22Rv1 (cell line): ENCODE measurements at regions not wholly inside any gene's neighbourhood (a gene's known extent, or its start where the extent isn't known, plus 50 kb on each side); places are given as distances from the start of the nearest gene placed in this dataset.
"Not testable (repeated sequence)": the region's sequence is repeated elsewhere in the genome, so short reads cannot be mapped to it uniquely, and the experiment has no call there.

Experiments used
- H3K27ac ChIP-seq: fragments of 450-650 bp; 2 replicates; pipeline ENCODE4 v1.5.1; 2017
- ZFX ChIP-seq: fragments of 450-650 bp; IDR thresholded peaks from 2 replicates; pipeline ENCODE4 v1.6.1; 2017; ENCODE audit warnings: antibody characterized with exemption, borderline replicate concordance
- TF ChIP-seq, protein P1 (sequence below): fragments of 450-650 bp; IDR thresholded peaks from 2 replicates; pipeline ENCODE4 v1.5.1; 2017; ENCODE audit warnings: mild to moderate bottlenecking

DNA sequence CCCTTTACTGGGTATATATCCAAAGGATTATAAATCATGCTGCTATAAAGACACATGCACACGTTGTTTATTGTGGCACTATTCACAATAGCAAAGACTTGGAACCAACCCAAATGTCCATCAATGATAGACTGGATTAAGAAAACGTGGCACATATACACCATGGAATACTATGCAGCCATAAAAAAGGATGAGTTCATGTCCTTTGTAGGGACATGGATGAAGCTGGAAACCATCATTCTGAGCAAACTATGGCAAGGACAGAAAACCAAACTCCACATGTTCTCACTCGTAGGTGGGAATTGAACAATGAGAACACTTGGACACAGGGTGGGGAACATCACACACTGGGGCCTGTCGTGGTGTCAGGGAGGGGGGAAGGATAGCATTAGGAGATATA is 59.2 kb downstream of the CXorf49B start:
- not testable (repeated sequence) for H3K27ac ChIP-seq

DNA sequence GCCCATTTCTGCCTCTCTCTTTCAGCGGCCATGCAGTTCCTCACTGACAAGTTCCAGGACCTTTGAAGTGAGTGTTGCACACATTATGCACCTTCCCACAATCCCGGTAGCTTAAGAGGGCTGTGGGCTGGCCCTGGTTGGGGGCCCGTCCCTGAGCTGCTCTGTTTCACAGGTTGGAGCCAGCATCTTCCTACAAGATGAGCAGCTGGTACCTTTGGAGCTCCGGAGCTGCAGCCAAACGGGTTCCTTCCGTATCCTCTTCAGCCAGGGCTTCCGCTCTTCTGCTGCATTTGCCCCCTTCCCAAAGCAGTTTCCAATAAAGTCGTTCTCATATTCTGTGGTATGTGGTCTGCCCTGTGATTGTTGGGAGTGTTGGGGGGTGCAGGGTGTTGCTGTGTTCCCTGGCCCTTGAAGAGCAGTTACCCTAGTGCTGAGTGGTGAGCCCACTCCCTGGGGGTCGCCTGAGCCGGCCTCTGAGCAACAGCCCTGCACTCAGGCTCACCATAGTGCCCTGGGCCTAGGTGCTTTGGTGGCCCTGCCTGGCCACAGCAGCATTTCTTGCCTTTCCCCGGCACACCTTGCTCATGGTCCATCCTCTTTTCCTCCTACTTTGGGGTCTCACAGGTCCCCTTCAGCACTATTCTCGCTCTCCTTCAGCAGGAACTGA is 60.4 kb downstream of the CXorf49B start:
- no peak overlapping the region for H3K27ac ChIP-seq
- TF ChIP-seq, protein P1, sequence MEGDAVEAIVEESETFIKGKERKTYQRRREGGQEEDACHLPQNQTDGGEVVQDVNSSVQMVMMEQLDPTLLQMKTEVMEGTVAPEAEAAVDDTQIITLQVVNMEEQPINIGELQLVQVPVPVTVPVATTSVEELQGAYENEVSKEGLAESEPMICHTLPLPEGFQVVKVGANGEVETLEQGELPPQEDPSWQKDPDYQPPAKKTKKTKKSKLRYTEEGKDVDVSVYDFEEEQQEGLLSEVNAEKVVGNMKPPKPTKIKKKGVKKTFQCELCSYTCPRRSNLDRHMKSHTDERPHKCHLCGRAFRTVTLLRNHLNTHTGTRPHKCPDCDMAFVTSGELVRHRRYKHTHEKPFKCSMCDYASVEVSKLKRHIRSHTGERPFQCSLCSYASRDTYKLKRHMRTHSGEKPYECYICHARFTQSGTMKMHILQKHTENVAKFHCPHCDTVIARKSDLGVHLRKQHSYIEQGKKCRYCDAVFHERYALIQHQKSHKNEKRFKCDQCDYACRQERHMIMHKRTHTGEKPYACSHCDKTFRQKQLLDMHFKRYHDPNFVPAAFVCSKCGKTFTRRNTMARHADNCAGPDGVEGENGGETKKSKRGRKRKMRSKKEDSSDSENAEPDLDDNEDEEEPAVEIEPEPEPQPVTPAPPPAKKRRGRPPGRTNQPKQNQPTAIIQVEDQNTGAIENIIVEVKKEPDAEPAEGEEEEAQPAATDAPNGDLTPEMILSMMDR: no peak
- TF ChIP-seq ZFX: no peak

DNA sequence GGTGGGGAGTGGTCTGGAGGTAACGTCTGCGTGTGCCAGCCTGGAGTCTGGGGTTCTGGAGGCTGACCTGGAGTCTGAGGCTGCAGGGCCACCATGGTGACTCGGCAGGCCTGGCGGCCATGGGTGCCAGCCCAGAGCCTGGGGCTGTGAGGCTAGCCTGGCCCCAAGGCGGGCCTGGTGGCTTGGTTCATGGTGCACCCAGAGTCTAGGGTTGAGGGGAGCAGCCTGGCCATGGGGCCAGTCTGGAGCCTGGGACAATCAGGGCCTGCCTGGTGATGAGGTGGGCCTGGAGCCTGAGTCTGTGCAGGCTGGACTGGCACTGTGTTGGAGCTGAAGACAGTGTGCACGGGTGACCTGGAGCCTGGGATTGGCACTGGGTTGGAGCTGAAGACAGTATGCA is 64.9 kb downstream of the CXorf49B start:
- TF ChIP-seq ZFX: no peak
- TF ChIP-seq, protein P1: no peak
- no peak overlapping the region for H3K27ac ChIP-seq

DNA sequence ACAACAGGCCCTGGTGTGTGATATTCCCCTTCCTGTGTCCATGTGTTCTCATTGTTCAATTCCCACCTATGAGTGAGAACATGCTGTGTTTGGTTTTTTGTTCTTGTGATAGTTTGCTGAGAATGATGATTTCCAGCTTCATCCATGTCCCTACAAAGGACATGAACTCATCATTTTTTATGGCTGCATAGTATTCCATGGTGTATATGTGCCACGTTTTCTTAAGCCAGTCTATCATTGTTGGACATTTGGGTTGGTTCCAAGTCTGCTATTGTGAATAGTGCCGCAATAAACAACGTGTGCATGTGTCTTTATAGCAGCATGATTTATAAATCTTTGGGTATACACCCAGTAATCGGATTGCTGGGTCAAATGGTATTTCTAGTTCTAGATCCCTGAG is 72.6 kb upstream of the NHSL2 start:
- not testable (repeated sequence) for H3K27ac ChIP-seq

- no peak overlapping the region for H3K27ac ChIP-seq
- TF ChIP-seq, protein P1: no peak
- no peak for TF ChIP-seq ZFX
These were observed 64.2 kb upstream of the NHSL2 start for GRCh38 chrX:71846429-71846828.

DNA sequence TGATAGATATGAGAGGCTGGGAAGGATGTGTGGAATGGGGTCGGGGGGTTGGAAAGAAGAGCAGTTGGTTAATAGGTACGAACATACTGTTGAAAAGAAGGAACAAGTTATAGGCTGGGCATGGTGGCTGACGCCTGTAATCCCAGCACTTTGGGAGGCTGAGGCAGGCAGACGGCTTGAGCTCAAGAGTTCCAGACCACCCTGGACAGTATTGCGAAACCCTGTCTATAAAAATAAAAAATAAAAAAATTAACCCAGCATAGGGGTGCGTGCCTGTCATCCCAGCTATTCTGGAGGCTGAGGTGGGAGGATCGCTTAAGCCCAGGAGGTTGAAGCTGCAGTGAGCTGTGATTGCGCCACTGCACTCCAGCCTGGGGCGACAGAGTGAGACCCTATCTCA is 58.5 kb upstream of the NHSL2 start:
- H3K27ac ChIP-seq: no peak overlapping the region
- TF ChIP-seq, protein P1: no peak
- TF ChIP-seq ZFX: no peak

DNA sequence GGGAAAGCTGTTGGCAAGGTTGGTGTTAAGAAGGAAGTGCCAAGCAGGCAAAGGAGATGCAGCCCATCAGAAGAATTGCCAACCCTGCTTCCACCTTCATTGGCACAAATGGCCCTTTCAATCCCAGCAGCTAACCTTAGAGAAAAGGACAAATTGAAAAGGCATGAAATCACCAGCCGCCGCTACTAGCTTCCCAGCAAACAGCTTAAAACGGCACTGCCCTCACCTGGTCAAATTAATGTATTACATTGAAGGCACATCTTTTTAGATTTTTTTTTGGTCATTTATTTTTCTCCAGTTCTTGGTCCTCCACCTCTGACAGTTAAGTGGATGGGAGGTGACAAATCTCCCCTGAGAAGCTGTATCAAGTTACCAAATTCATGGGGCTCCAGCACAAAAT is 51.0 kb upstream of the NHSL2 start:
- TF ChIP-seq ZFX: no peak
- TF ChIP-seq, protein P1: peak; percentile 68
- H3K27ac ChIP-seq: no peak overlapping the region
